Psoas muscle (tissue), 7 donors: ENCODE measurements at regions not wholly inside any gene's neighbourhood (a gene's known extent, or its start where the extent isn't known, plus 50 kb on each side); places are given as distances from the start of the nearest gene placed in this dataset.

ENCODE experiments used
- ATAC-seq, 4 donors: fragments of 200-7000 bp; cut with Tn5 transposase; one replicate each; pipeline ENCODE4 v1.9.1; 2020; ENCODE audit warnings: moderate library complexity in 3 of 4, mild to moderate bottlenecking in 2 of 4
- DNase-seq, 2 donors: peaks; one replicate each; pipeline ENCODE4 v3.0.0-alpha.2; 2020
- H3K27ac ChIP-seq: fragments of 200-600 bp; one replicate; pipeline ENCODE4 v1.8.0; 2022
- H3K27me3 ChIP-seq, 3 donors: fragments of 200-600 bp in 1 of 3; one replicate each; pipeline versions ENCODE4 v1.6.1 to v1.8.0; 2013 to 2022; ENCODE audit warnings: low read length in 2 of 3, mild to moderate bottlenecking in 2 of 3, moderate library complexity in 1 of 3; ENCODE audit not compliant: insufficient read depth in 3 of 3
- H3K36me3 ChIP-seq, 2 donors: fragments of 200-600 bp in 1 of 2; one replicate each; pipeline versions ENCODE4 v1.6.1 to v1.8.0; 2013 to 2022; ENCODE audit warnings: low read depth in 1 of 2, mild to moderate bottlenecking in 1 of 2, moderate library complexity in 1 of 2; ENCODE audit not compliant: insufficient read depth in 1 of 2
- H3K4me1 ChIP-seq: fragments of 200-600 bp; one replicate; pipeline ENCODE4 v1.8.0; 2022
- H3K4me3 ChIP-seq: fragments of 200-600 bp; one replicate; pipeline ENCODE4 v1.8.0; 2022; ENCODE audit warnings: mild to moderate bottlenecking
- H3K9me3 ChIP-seq: fragments of 200-600 bp; one replicate; pipeline ENCODE4 v1.8.0; 2022
- WGBS, 3 donors: extraction: QIAGEN DNeasy Blood & Tissue Kit; methylation state at CpG; one replicate each; pipeline versions ENCODE4 v1.1.6 to v1.1.7; 2013; 5-methylcytosine and 5-hydroxymethylcytosine counted together
- intact Hi-C, 2 donors: fragments of 100-400 bp; cut with DNase I; formaldehyde crosslinking; loops; one replicate each; pipeline versions ENCODE4 v1.11.0 to v1.14.2; 2022
- TF ChIP-seq, protein P1 (sequence below): fragments of 200-600 bp; IDR thresholded peaks from one replicate; pipeline ENCODE4 v1.8.0; 2022; ENCODE audit warnings: antibody characterized with exemption
- donor health status: healthy with polysubstance abuse.
- donor health status: DM: no; HTN: no; CAD: no; lungs with moderate emphysema.
- donor health status: Bipolar disorder and iron deficiency.
- donor health status: healthy.
- donor health status: DM: yes; HTN: yes; CAD: no.
- donor health status: DM: no; HTN: no; CAD: no.
- donor health status: DM: yes; HTN: yes; CAD: no.

DNA sequence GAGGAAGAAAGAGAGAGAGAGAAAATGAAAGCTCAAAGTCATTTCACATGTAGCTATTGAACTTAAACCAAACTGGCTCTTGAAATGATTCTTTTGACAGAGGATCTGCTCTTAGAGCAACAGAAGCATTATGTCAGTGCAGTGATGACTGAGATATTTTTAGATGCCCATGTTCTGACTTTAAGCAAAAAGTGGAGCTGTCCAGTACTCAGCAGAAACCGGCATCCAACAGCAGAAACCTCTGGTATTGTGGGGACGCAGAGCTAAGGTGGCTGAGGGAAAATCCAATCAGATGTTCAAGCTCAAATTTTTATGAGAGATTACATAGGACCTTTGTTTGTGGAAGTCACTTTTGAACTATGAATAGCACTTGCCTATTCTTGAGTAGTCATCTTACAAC, 69.8 kb upstream of the ANKFN1 start:
- no peak overlapping the region for H3K4me3 ChIP-seq

DNA sequence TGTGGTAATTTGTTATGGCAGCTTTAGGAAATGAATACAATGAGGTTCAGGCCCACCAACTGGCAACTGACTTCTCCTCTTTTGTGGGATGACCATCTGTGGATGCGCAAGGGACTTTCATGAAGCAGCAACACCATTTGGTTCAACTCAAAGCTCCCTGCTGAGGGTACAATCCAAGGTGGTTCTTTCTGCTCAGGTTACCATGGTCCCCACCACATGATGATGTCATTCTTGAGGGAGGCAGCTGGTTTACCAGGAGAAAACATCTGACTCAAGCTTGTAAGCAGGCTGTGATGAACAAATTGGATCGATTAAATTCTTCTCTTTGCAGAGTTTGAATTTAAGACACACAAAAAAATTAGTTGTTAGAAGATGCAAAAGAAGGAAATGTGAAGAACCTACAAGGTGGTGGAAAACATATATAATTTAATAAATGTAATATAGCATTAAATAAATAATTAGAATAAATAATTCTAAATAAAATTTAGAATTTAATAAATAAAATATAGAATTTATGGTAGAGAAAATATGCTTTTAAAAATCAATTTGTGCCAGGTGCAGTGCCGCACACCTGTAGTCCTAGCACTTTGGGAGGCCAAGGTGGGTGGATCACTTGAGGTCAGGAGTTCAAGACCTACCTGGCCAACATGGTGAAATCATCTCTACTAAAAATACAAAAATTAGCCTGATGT, 67.6 kb upstream of the ANKFN1 start:
- H3K4me3 ChIP-seq = no peak overlapping the region
- H3K4me1 ChIP-seq = no peaks in the 10 kb centered on the region
- WGBS, 3 donors = 87 to 95% (median 90%) methylated on average over 3 of the region's 3 CpGs
- H3K27me3 ChIP-seq = no peaks in the 10 kb centered on the region
- no peak overlapping the region for H3K27ac ChIP-seq
- TF ChIP-seq, protein P1, sequence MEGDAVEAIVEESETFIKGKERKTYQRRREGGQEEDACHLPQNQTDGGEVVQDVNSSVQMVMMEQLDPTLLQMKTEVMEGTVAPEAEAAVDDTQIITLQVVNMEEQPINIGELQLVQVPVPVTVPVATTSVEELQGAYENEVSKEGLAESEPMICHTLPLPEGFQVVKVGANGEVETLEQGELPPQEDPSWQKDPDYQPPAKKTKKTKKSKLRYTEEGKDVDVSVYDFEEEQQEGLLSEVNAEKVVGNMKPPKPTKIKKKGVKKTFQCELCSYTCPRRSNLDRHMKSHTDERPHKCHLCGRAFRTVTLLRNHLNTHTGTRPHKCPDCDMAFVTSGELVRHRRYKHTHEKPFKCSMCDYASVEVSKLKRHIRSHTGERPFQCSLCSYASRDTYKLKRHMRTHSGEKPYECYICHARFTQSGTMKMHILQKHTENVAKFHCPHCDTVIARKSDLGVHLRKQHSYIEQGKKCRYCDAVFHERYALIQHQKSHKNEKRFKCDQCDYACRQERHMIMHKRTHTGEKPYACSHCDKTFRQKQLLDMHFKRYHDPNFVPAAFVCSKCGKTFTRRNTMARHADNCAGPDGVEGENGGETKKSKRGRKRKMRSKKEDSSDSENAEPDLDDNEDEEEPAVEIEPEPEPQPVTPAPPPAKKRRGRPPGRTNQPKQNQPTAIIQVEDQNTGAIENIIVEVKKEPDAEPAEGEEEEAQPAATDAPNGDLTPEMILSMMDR = no peak
- intact Hi-C loops = loop anchor here in 1 of 2 donors (10.0 kb wide), 1 partner anchor 61 kb away; no protein-coding TSS in a partner anchor
- no peak for DNase-seq
- H3K36me3 ChIP-seq = no peaks in the 10 kb centered on the region
- H3K9me3 ChIP-seq = no peaks in the 10 kb centered on the region
- ATAC-seq = no peak

More for the DNA sequence above, 69.8 kb upstream of the ANKFN1 start:
- 44 to 52% (median 48%) methylated on average over 2 of the region's 2 CpGs for WGBS, 3 donors
- H3K4me1 ChIP-seq = no peaks in the 10 kb centered on the region
- intact Hi-C loops = loop anchor here in 1 of 2 donors (10.0 kb wide), 1 partner anchor 59 kb away; no protein-coding TSS in a partner anchor
- DNase-seq = no peak
- no peaks in the 10 kb centered on the region for H3K9me3 ChIP-seq
- TF ChIP-seq, protein P1 = no peak
- no peaks in the 10 kb centered on the region for H3K27me3 ChIP-seq
- no peaks in the 10 kb centered on the region for H3K36me3 ChIP-seq
- H3K27ac ChIP-seq = no peak overlapping the region
- ATAC-seq = no peak

DNA sequence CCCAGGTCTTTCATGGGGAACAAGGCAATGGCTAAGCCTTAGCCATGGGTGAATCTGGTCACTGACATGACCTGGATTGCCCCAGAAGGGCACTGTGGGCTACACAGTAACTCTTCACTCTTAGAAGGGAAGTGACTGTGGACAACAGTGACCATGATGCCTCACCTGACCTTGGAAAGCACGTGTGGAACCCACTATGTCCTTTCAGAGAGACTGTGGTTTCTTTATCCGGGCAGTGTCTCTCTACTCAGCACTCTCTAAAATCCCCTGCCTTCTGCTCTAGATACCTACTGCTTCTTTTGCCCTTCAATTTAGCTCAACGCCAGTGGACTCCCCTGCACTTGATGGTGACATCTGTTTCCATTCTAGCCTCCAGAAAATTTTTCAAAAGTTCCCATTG, 66.1 kb upstream of the ANKFN1 start:
- 60 to 67% (median 67%) methylated on average over 3 of the region's 3 CpGs for WGBS, 3 donors

DNA sequence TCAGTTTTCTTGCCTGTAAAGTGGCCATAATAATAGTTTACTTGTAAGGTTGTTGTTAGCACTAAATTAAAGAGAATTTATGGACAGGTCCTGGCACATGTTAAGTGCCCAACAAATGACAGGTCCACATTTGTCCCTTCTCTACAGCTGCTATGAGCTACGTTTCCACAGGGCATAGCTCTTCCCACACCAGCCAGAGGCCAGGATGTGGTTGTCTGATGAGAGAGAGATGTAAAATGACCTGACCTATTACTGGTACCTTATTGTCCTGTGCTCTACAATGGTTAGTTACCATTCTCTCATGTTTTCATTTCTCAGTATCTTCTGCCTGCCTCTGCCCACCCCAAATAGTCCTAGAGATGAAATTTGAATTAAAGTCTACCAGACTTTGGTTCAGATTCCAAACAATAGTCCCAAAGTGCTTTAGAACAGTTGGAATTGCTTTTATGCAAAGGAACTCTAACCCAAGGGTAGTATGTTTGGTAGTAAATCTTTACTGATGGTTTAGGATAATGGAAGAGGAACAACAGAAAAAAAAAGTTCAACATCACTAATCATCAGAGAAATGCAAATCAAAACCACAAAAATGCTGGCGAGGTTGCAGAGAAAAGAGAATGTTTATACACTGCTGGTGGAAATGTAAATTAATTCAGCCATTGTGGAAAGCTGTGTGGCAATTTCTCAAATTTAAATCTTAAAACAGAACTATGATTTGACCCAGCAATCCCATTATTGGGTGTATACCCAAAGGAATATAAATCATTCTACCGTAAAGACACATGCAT, 57.1 kb upstream of the ANKFN1 start:
- TF ChIP-seq, protein P1 = no peak
- H3K27me3 ChIP-seq = no peaks in the 10 kb centered on the region
- ATAC-seq (no peak), DNase-seq (no peak)
- no peak overlapping the region for H3K27ac ChIP-seq
- no peaks in the 10 kb centered on the region for H3K9me3 ChIP-seq
- intact Hi-C loops = loop anchor here in 1 of 2 donors (2.0 kb wide), 1 partner anchor 15 kb away; no protein-coding TSS in a partner anchor
- WGBS, 3 donors = 68 to 82% (median 74%) methylated on average over 3 of the region's 3 CpGs
- H3K4me3 ChIP-seq = no peak overlapping the region
- no peaks in the 10 kb centered on the region for H3K4me1 ChIP-seq
- H3K36me3 ChIP-seq = no peaks in the 10 kb centered on the region

More for the DNA sequence above, 66.1 kb upstream of the ANKFN1 start:
- no peak overlapping the region for H3K27ac ChIP-seq
- H3K9me3 ChIP-seq = no peaks in the 10 kb centered on the region
- DNase-seq = no peak
- TF ChIP-seq, protein P1 = no peak
- intact Hi-C loops = loop anchor here in 1 of 2 donors (10.0 kb wide), 1 partner anchor 62 kb away; no protein-coding TSS in a partner anchor
- no peaks in the 10 kb centered on the region for H3K36me3 ChIP-seq
- H3K4me1 ChIP-seq = no peaks in the 10 kb centered on the region
- no peak for ATAC-seq
- no peaks in the 10 kb centered on the region for H3K27me3 ChIP-seq
- H3K4me3 ChIP-seq = no peak overlapping the region
